GM06990 (cell line): ENCODE measurements at regions not wholly inside any gene's neighbourhood (a gene's known extent, or its start where the extent isn't known, plus 50 kb on each side); places are given as distances from the start of the nearest gene placed in this dataset.

Source experiments
- DNase-seq: peaks from one replicate; pipeline ENCODE4 v3.0.0-alpha.2; 2011; ENCODE audit not compliant: insufficient read length; ENCODE audit errors: extremely low read depth
- H3K27me3 ChIP-seq: replicated peaks from 2 replicates; pipeline ENCODE4 v1.6.0; 2011; ENCODE audit warnings: low read length; ENCODE audit not compliant: control insufficient read depth, insufficient read depth
- H3K36me3 ChIP-seq: 2 replicates; pipeline ENCODE4 v1.5.1; 2011; ENCODE audit warnings: low read length; ENCODE audit not compliant: control insufficient read depth, insufficient read depth
- H3K4me3 ChIP-seq: replicated peaks from 2 replicates; pipeline ENCODE4 v1.5.1; 2011; ENCODE audit warnings: low read depth, mild to moderate bottlenecking, control low read depth, low read length
- CTCF ChIP-seq: IDR thresholded peaks from 2 replicates; pipeline ENCODE4 v1.5.1; 2011; ENCODE audit warnings: low read length, control low read depth, mild to moderate bottlenecking, inconsistent platforms; ENCODE audit not compliant: insufficient read depth, poor library complexity, severe bottlenecking

- no peak for DNase-seq
- no peak overlapping the region for H3K4me3 ChIP-seq
- H3K36me3 ChIP-seq, result no peaks in the 10 kb centered on the region
- no peaks in the 10 kb centered on the region; the same call in 1 of the 2 replicates for H3K27me3 ChIP-seq
- no peak for TF ChIP-seq CTCF
Measured at GRCh38 chr2:217154923-217155322, 295.1 kb upstream of the TNP1 start.

GRCh38 chr2:217153510-217153909 is 293.6 kb upstream of the TNP1 start:
- DNase-seq, result no peak
- Histone ChIP-seq H3K36me3 (no peaks in the 10 kb centered on the region), H3K27me3 (no peaks in the 10 kb centered on the region; the same call in 1 of the 2 replicates), H3K4me3 (no peak overlapping the region)
- TF ChIP-seq CTCF, result no peak

- TF ChIP-seq CTCF, result no peak
- H3K27me3 ChIP-seq, result no peaks in the 10 kb centered on the region; the same call in 1 of the 2 replicates
- DNase-seq, result no peak
- H3K36me3 ChIP-seq, result no peaks in the 10 kb centered on the region
- no peak overlapping the region for H3K4me3 ChIP-seq
Measured at GRCh38 chr2:217152831-217153230, 293.0 kb upstream of the TNP1 start.

- DNase-seq, result no peak
- TF ChIP-seq CTCF, result no peak
- Histone ChIP-seq H3K27me3 (no peaks in the 10 kb centered on the region; the same call in 1 of the 2 replicates), H3K4me3 (no peak overlapping the region), H3K36me3 (no peaks in the 10 kb centered on the region)
Measured at GRCh38 chr2:217151509-217152206, 291.8 kb upstream of the TNP1 start.

DNA sequence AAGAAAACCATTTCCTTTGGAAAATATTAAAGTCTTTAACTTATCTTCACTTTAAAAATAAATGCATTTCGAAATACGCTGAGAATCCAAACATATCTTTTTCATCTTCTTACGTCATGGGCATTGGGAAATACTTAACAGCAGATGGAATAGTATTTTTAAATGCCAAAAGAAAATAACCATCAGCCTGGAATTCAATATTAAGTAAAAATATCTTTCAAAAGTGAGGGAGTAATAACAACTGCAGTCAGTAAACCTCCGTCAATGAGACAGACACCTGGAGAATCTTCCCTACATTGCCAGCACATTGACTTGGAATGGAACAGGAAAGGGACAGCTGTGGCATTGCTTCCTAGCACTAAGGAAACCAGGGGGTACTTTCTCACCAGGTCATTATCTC is 290.4 kb upstream of the TNP1 start:
- no peaks in the 10 kb centered on the region; the same call in 1 of the 2 replicates for H3K27me3 ChIP-seq
- no peak for TF ChIP-seq CTCF
- DNase-seq, result no peak
- H3K36me3 ChIP-seq, result no peaks in the 10 kb centered on the region
- no peak overlapping the region for H3K4me3 ChIP-seq
